Mucosa of descending colon (tissue), 3 donors: ENCODE measurements at regions not wholly inside any gene's neighbourhood (a gene's known extent, or its start where the extent isn't known, plus 50 kb on each side); places are given as distances from the start of the nearest gene placed in this dataset.
"Not testable (repeated sequence)": the region's sequence is repeated elsewhere in the genome, so short reads cannot be mapped to it uniquely, and the experiment has no call there.

Experiments used
- ATAC-seq: fragments of 200-7000 bp; cut with Tn5 transposase; one replicate; pipeline ENCODE4 v1.9.1; 2020; ENCODE audit warnings: mild to moderate bottlenecking, moderate library complexity
- DNase-seq, 3 donors: peaks; one replicate each; pipeline ENCODE4 v3.0.0-alpha.2; 2020
- H3K36me3 ChIP-seq: fragments of 200-600 bp; one replicate; pipeline ENCODE4 v1.8.0; 2021; ENCODE audit warnings: low read depth, mild to moderate bottlenecking
- H3K4me1 ChIP-seq: fragments of 200-600 bp; one replicate; pipeline ENCODE4 v1.8.0; 2021; ENCODE audit warnings: low read depth, mild to moderate bottlenecking
- H3K4me3 ChIP-seq: fragments of 200-600 bp; one replicate; pipeline ENCODE4 v1.8.0; 2021; ENCODE audit warnings: mild to moderate bottlenecking
- H3K9me3 ChIP-seq: fragments of 200-600 bp; one replicate; pipeline ENCODE4 v1.8.0; 2021; ENCODE audit warnings: mild to moderate bottlenecking
- intact Hi-C, 2 donors: fragments of 100-400 bp; cut with DNase I in 1 of 2; cut with micrococcal nuclease in 1 of 2; formaldehyde crosslinking; loops; one replicate each; pipeline versions ENCODE4 v1.11.0 to v1.11.1; 2022; cut with DNase I, micrococcal nuclease
- TF ChIP-seq, protein P1 (sequence below): fragments of 200-600 bp; IDR thresholded peaks from one replicate; pipeline ENCODE4 v1.8.0; 2022; ENCODE audit warnings: antibody characterized with exemption, mild to moderate bottlenecking
- donor health status: DM: no; HTN: no; CAD: no; lungs with moderate emphysema.
- donor health status: DM: no; HTN: no; CAD: no.
- donor health status: DM: no; HTN: yes; CAD: no.

DNA sequence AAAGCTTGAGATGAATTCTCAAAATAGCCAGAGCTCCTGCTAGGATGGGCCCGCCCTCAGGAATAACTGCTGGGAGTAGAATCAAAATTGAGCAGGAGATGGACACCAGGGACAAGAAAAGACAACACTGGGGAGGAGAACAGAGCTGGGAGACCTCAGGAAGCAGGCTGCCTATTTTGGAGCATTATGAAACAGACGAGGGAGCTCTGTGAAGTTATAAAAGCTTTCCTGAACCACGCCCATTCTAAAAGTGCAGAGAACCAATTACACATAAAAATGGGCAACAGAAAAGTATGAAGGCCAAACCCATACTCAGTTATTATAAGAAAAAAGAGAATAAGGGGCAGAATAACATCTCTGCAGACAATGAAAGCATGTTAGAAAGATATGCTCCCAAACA is 213.9 kb upstream of the TRPC7 start:
- no peaks in the 10 kb centered on the region for H3K4me1 ChIP-seq
- no peaks in the 10 kb centered on the region for H3K36me3 ChIP-seq
- intact Hi-C loops, result no loop called here
- H3K4me3 ChIP-seq, result no peak overlapping the region
- ATAC-seq (no peak), DNase-seq (no peak)
- TF ChIP-seq, protein P1, sequence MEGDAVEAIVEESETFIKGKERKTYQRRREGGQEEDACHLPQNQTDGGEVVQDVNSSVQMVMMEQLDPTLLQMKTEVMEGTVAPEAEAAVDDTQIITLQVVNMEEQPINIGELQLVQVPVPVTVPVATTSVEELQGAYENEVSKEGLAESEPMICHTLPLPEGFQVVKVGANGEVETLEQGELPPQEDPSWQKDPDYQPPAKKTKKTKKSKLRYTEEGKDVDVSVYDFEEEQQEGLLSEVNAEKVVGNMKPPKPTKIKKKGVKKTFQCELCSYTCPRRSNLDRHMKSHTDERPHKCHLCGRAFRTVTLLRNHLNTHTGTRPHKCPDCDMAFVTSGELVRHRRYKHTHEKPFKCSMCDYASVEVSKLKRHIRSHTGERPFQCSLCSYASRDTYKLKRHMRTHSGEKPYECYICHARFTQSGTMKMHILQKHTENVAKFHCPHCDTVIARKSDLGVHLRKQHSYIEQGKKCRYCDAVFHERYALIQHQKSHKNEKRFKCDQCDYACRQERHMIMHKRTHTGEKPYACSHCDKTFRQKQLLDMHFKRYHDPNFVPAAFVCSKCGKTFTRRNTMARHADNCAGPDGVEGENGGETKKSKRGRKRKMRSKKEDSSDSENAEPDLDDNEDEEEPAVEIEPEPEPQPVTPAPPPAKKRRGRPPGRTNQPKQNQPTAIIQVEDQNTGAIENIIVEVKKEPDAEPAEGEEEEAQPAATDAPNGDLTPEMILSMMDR, result no peak
- no peaks in the 10 kb centered on the region for H3K9me3 ChIP-seq

DNA sequence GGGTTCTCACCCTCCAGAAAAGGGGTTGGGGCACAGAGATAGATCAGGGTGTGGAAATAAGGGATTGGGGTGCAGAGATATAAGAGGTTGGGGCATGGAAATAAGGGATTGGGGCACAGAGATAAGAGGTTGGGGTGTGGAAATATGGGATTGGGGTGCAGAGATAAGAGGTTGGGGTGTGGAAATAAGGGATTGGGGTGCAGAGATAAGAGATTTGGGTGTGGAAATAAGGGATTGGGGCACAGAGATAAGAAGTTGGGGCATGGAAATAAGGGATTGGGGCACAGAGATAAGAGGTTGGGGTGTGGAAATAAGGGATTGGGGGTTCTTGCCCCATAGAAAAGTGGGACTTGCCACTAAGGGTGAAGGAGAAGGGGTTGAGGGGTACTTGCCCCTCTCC is 204.5 kb upstream of the TRPC7 start:
- H3K4me3 ChIP-seq, H3K36me3 ChIP-seq, DNase-seq, ATAC-seq, intact Hi-C loops, H3K4me1 ChIP-seq, H3K9me3 ChIP-seq: not testable (repeated sequence)

DNA sequence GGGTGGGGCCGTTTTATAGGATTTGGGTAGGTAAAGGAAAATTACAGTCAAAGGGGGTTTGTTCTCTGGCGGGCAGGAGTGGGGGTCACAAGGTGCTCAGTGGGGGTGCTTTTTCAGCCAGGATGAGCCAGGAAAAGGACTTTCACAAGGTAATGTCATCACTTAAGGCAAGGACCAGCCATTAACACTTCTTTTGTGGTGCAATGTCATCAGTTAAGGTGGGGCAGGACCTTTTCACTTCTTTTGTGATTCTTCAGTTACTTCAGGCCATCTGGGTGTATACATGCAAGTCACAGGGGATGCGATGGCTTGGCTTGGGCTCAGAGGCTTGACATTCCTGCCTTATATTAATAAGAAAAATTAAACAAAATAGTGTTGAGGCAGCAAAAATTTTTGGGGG is 200.1 kb upstream of the TRPC7 start:
- intact Hi-C loops, H3K36me3 ChIP-seq, ATAC-seq, H3K9me3 ChIP-seq, H3K4me3 ChIP-seq, DNase-seq, H3K4me1 ChIP-seq: not testable (repeated sequence)

DNA sequence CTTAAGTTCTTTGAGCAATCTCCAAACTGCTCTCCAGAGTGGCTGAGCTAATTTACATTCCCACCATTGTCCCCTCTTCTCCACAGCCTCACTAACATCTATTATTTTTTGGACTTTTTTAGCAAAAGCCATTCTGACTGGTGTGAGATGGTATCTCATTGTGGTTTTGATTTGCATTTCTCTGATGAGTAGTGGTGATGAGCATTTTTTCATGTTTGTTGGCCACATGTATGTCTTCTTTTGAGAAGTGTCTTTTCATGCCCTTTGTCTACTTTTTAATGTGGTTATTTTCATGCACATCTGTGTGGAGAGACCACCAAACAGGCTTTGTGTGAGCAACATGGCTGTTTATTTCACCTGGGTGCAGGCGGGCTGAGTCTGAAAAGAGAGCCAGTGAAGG is 199.7 kb upstream of the TRPC7 start:
- ATAC-seq, DNase-seq, H3K36me3 ChIP-seq, H3K4me3 ChIP-seq, H3K9me3 ChIP-seq, intact Hi-C loops, H3K4me1 ChIP-seq: not testable (repeated sequence)

DNA sequence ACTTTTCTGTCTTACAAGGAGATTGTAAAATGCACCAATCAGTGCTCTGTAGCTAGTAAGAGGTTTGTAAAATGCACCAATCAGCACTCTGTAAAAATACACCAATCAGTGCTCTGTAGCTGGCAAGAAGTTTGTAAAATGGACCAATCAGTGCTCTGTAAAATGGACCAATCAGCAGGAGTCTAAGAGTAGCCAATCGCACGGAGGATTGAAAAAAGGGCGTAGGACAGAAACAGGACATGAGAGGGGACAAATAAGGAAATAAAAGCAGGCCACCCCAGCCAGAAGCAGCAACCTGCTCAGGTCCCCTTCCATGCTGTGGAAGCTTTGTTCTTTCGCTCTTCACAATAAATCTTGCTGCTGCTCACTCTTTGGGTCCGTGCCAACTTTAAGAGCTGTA is 199.1 kb upstream of the TRPC7 start:
- not testable (repeated sequence) for DNase-seq, H3K4me1 ChIP-seq

DNA sequence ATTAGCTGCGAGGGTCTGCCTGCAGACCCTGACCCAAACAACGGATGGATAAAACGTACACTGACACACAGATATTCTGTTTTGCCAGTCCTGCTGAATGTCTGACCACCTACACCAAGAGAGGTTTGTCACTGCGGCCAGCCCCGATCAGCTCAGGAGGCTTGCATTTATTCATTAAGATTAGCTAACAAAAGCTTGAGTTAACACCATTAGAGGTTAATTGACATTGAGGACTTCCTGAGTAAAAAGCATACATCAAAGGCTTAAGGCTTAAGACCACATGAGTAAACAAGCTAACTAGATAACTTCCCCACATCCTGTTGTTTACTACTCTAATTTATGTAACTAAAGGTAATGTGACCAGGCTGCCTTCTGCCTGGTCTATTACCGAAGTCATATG is 198.1 kb upstream of the TRPC7 start:
- DNase-seq (no peak), ATAC-seq (peak; percentile 31)
- H3K4me3 ChIP-seq, result no peak overlapping the region
- TF ChIP-seq, protein P1, result no peak
- intact Hi-C loops, result no loop called here
- no peaks in the 10 kb centered on the region for H3K4me1 ChIP-seq
- H3K9me3 ChIP-seq, result no peaks in the 10 kb centered on the region
- no peaks in the 10 kb centered on the region for H3K36me3 ChIP-seq

More for the DNA sequence above, 199.1 kb upstream of the TRPC7 start:
- H3K4me3 ChIP-seq, intact Hi-C loops, H3K36me3 ChIP-seq, H3K9me3 ChIP-seq, ATAC-seq: not testable (repeated sequence)

DNA sequence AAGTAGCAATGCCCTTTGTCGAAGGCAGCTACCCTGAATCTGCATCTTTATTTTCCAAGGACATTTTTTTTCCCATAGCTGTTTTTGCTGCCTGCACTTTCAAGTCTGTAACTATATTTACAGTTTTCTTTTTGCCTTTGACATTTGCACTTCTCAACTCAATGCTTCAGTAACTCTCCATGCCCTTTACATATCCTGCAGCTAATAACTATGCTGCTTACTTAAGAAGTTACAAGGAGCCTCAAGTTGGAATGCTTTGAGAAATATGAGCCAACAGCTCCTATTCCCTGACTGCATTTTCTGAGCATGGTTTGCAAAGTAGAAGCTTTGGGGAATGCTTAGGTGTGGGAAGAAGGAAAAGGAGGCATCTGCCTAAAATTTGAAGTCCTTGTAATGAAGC is 194.8 kb upstream of the TRPC7 start:
- no peaks in the 10 kb centered on the region for H3K9me3 ChIP-seq
- ATAC-seq (no peak), DNase-seq (no peak)
- TF ChIP-seq, protein P1, result no peak
- H3K36me3 ChIP-seq, result no peaks in the 10 kb centered on the region
- H3K4me1 ChIP-seq, result no peaks in the 10 kb centered on the region
- H3K4me3 ChIP-seq, result no peak overlapping the region
- intact Hi-C loops, result no loop called here

DNA sequence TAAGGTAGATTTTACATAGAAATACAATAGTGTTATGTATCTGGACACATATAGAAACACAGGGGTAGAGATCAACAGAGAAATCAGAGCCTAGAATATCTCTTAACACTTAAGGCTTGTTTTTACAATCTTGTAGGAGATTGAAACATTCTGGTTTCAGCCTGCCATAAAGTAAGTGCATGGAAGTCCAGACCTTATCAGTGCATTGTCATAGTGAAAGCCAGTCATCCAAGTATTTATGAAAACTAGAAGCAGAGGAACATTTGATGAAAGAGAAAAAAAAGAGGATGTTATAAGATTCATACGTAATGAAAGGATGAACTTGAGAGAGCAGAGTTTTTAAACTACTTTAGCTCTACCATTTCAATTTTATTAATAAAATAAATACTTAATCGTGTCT is 194.3 kb upstream of the TRPC7 start:
- Histone ChIP-seq H3K9me3 (no peaks in the 10 kb centered on the region), H3K36me3 (no peaks in the 10 kb centered on the region), H3K4me1 (no peaks in the 10 kb centered on the region), H3K4me3 (no peak overlapping the region)
- TF ChIP-seq, protein P1, result no peak
- intact Hi-C loops, result no loop called here
- DNase-seq (no peak), ATAC-seq (no peak)

DNA sequence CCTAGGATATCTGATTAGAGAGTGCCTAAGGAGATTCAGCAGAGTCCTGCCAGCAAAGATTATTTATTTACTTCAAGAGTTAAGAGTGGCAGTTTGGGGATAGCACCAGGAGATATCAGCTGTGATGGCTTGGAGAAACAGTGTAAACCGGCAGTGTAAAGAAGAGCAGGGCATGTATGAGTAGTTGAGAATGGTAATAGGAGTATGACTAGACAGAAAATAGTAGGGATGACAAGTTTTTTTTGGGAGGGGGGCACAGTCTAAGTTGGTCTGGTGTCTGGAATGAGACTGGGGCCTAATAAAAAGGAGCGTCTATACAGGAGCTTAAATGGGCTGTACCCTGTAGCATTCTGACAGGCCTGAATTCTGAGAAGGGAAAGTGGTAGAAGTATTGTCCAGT is 181.8 kb upstream of the TRPC7 start:
- H3K4me1 ChIP-seq, intact Hi-C loops, H3K36me3 ChIP-seq, ATAC-seq, H3K9me3 ChIP-seq, H3K4me3 ChIP-seq, DNase-seq: not testable (repeated sequence)

DNA sequence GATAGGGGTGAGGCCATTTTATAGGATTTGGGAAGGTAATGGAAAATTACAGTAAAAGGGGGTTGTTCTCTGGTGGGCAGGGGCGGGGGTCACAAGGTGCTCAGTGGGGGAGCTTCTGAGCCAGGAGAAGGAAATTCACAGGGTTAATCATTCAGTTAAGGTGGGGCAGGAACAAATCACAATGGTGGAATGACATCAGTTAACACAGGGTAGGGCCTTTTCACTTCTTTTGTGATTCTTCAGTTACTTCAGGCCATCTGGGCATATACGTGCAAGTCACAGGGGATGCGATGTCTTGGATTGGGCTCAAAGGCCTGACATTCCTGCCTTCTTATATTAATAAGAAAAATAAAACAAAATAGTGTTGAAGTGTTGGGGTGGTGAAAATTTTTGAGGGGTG is 181.1 kb upstream of the TRPC7 start:
- ATAC-seq, DNase-seq, H3K4me3 ChIP-seq, H3K36me3 ChIP-seq, intact Hi-C loops, H3K9me3 ChIP-seq, H3K4me1 ChIP-seq: not testable (repeated sequence)

DNA sequence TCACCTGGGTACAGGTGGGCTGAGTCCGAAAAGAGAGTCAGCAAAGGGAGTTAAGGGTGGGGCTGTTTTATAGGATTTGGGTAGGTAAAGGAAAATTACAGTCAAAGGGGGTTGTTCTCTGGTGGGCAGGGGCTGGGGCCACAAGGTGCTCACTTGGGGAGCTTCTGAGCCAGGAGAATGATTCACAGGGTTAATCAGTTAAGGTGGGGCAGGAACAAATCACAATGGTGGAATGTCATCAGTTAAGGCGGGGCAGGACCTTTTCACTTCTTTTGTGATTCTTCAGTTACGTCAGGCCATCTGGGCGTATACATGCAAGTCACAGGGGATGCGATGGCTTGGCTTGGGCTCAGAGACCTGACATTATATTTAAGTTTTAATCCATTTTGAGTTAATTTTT is 179.7 kb upstream of the TRPC7 start:
- ATAC-seq, DNase-seq, intact Hi-C loops: not testable (repeated sequence)

More for the DNA sequence above, 179.7 kb upstream of the TRPC7 start:
- not testable (repeated sequence) for H3K4me3 ChIP-seq, H3K9me3 ChIP-seq, H3K36me3 ChIP-seq, H3K4me1 ChIP-seq
